ENCODE measurements at regions not wholly inside any gene's neighbourhood (a gene's known extent, or its start where the extent isn't known, plus 50 kb on each side); places are given as distances from the start of the nearest gene placed in this dataset.

DNA sequence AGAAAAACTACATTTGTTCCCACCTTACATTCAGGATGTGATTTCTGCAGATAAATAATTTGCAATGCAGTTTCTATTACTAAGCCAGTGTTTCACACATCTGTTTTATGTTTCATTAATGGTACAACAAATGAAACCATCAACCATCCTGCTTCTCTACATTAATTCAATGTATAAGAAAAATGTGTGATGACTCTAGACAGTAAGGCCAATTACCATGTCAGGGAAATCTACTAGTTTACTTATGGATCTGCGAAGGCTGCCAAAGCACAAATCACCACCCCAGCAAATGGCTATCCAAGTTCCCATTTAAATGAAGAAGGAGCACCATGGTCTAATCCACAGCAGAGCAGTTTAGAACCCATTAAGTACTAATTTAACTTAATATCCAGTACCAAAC, 50.1 kb upstream of the NCAM1 start:
- TF ChIP-seq, protein P1, sequence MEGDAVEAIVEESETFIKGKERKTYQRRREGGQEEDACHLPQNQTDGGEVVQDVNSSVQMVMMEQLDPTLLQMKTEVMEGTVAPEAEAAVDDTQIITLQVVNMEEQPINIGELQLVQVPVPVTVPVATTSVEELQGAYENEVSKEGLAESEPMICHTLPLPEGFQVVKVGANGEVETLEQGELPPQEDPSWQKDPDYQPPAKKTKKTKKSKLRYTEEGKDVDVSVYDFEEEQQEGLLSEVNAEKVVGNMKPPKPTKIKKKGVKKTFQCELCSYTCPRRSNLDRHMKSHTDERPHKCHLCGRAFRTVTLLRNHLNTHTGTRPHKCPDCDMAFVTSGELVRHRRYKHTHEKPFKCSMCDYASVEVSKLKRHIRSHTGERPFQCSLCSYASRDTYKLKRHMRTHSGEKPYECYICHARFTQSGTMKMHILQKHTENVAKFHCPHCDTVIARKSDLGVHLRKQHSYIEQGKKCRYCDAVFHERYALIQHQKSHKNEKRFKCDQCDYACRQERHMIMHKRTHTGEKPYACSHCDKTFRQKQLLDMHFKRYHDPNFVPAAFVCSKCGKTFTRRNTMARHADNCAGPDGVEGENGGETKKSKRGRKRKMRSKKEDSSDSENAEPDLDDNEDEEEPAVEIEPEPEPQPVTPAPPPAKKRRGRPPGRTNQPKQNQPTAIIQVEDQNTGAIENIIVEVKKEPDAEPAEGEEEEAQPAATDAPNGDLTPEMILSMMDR (IDR thresholded peaks at IDR 0.05; ENCODE audit: insufficient read depth, low read length, missing control alignments) = no peak
- no peak overlapping the region for H3K4me3 ChIP-seq (ENCODE audit: low read depth, low read length)
- ChIA-PET POLR2A (no interaction called here), CTCF (no interaction called here)
- DNase-seq (ENCODE audit: low read depth, low spot score) = no peak
